ENCODE measurements at regions not wholly inside any gene's neighbourhood (a gene's known extent, or its start where the extent isn't known, plus 50 kb on each side); places are given as distances from the start of the nearest gene placed in this dataset.

DNA sequence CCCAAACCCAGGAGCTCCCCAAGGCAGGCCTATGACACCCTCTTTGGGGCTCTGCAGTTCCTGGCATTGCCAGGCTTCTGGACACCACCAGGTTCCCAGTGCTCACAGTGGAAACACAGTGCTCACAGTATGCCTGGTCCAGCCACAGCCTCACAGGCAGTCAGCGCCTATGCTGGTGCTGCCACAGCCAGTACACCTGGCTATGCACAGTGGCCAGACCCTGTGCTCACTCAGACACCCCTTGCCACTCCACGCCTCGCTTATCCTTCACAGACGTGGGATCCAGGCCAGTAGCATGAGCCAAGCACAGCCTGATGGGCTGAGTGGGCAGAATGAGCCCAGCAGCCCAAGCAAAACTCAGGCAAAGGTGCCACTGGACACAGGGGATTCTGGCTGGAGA is 579.2 kb upstream of the ADGRL2 start:
- Histone ChIP-seq H3K9me3 (ENCODE audit: low read depth, low read length, poor library complexity, severe bottlenecking) (no peaks in the 10 kb centered on the region), H3K36me3 (ENCODE audit: insufficient read depth, low read length, poor library complexity, severe bottlenecking) (no peaks in the 10 kb centered on the region), H3K4me1 (ENCODE audit: insufficient read depth, low read length, poor library complexity, severe bottlenecking) (peaks cover 35% of the 10 kb centered on the region), H3K27me3 (replicated peaks; ENCODE audit: insufficient read depth, low read depth, low read length, poor library complexity) (no peaks in the 10 kb centered on the region), H3K4me3 (ENCODE audit: low read depth, low read length, poor library complexity, severe bottlenecking) (no peak overlapping the region), H3K27ac (ENCODE audit: low read depth, low read length, poor library complexity, severe bottlenecking) (no peak overlapping the region)
- ChIA-PET CTCF (no interaction called here), POLR2A (ENCODE audit: low non-redundant PET) (no interaction called here)
- no TSS peak for BruUV-seq (replicated peaks)
- intact Hi-C loops (cut with micrococcal nuclease; ENCODE audit: unreplicated experiment) = no loop called here
- DNase-seq (ENCODE audit: low spot score) = no peak
- no peak for TF ChIP-seq EZH2 (IDR thresholded peaks at IDR 0.05; ENCODE audit: borderline replicate concordance, low read depth, low read length, poor library complexity, severe bottlenecking)
- TF ChIP-seq, protein P1, sequence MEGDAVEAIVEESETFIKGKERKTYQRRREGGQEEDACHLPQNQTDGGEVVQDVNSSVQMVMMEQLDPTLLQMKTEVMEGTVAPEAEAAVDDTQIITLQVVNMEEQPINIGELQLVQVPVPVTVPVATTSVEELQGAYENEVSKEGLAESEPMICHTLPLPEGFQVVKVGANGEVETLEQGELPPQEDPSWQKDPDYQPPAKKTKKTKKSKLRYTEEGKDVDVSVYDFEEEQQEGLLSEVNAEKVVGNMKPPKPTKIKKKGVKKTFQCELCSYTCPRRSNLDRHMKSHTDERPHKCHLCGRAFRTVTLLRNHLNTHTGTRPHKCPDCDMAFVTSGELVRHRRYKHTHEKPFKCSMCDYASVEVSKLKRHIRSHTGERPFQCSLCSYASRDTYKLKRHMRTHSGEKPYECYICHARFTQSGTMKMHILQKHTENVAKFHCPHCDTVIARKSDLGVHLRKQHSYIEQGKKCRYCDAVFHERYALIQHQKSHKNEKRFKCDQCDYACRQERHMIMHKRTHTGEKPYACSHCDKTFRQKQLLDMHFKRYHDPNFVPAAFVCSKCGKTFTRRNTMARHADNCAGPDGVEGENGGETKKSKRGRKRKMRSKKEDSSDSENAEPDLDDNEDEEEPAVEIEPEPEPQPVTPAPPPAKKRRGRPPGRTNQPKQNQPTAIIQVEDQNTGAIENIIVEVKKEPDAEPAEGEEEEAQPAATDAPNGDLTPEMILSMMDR (conservative IDR thresholded peaks at IDR 0.05; ENCODE audit: low read depth, low read length) = no peak

DNA sequence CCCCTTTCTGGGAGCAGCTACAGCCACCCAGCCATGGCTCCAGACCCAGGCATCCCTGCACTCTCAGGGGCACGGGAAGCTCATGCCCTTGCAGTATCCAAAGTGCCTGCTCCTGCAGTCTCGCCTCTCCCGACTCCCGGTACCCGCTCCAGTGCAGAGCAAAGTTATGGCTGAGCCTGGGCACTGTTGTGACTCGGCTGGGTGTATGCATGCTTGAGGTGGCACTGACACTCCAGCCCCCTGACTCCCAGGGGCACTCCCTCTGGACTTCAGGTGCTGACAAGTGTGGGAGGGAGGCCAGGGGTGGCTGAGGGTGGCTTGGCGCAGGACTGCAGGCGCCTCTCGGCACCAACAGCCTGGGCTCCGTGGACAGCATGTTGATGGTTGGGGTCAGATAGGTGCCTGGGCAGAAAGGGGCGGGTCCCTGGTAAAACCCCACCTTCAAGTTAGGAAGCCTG is 580.1 kb upstream of the ADGRL2 start:
- Histone ChIP-seq H3K27me3 (replicated peaks; ENCODE audit: insufficient read depth, low read depth, low read length, poor library complexity) (no peaks in the 10 kb centered on the region), H3K9me3 (ENCODE audit: low read depth, low read length, poor library complexity, severe bottlenecking) (no peaks in the 10 kb centered on the region), H3K27ac (ENCODE audit: low read depth, low read length, poor library complexity, severe bottlenecking) (no peak overlapping the region), H3K36me3 (ENCODE audit: insufficient read depth, low read length, poor library complexity, severe bottlenecking) (no peaks in the 10 kb centered on the region), H3K4me1 (ENCODE audit: insufficient read depth, low read length, poor library complexity, severe bottlenecking) (peaks cover 26% of the 10 kb centered on the region), H3K4me3 (ENCODE audit: low read depth, low read length, poor library complexity, severe bottlenecking) (no peak overlapping the region)
- BruUV-seq (replicated peaks) = no TSS peak
- TF ChIP-seq EZH2 (IDR thresholded peaks at IDR 0.05; ENCODE audit: borderline replicate concordance, low read depth, low read length, poor library complexity, severe bottlenecking) = no peak
- DNase-seq (ENCODE audit: low spot score) = no peak
- CTCF ChIA-PET = no interaction called here
- POLR2A ChIA-PET (ENCODE audit: low non-redundant PET) = no interaction called here
- intact Hi-C loops (cut with micrococcal nuclease; ENCODE audit: unreplicated experiment) = no loop called here

DNA sequence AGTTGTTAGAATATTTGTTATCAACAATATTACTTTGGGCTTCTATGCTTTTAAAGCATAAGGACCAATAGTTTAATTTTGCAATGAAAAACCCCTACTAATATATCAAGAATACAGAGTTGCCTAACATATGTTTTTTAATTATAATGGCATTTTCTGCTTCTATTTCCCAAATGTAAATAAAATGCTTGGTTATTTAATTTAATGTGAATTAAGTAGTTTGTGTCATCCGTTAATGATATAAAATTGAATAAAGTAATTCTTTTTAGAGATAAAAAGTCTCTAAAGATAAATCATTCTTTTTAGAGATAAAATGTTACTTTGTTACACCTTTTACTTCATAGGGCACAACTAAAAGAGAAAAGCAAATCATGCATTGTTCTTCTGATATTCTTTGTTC is 583.7 kb upstream of the ADGRL2 start:
- DNase-seq (ENCODE audit: low spot score) = no peak
- no TSS peak for BruUV-seq (replicated peaks)
- ChIA-PET POLR2A (ENCODE audit: low non-redundant PET) (no interaction called here), CTCF (no interaction called here)
- no peak for TF ChIP-seq EZH2 (IDR thresholded peaks at IDR 0.05; ENCODE audit: borderline replicate concordance, low read depth, low read length, poor library complexity, severe bottlenecking)
- TF ChIP-seq, protein P1 (conservative IDR thresholded peaks at IDR 0.05; ENCODE audit: low read depth, low read length) = no peak
- H3K4me1 ChIP-seq (ENCODE audit: insufficient read depth, low read length, poor library complexity, severe bottlenecking) = peaks cover 40% of the 10 kb centered on the region
- no peaks in the 10 kb centered on the region for H3K9me3 ChIP-seq (ENCODE audit: low read depth, low read length, poor library complexity, severe bottlenecking)
- H3K27me3 ChIP-seq (replicated peaks; ENCODE audit: insufficient read depth, low read depth, low read length, poor library complexity) = no peaks in the 10 kb centered on the region
- no peak overlapping the region for H3K27ac ChIP-seq (ENCODE audit: low read depth, low read length, poor library complexity, severe bottlenecking)
- intact Hi-C loops (cut with micrococcal nuclease; ENCODE audit: unreplicated experiment) = no loop called here
- H3K36me3 ChIP-seq (ENCODE audit: insufficient read depth, low read length, poor library complexity, severe bottlenecking) = no peaks in the 10 kb centered on the region
- no peak overlapping the region for H3K4me3 ChIP-seq (ENCODE audit: low read depth, low read length, poor library complexity, severe bottlenecking)

DNA sequence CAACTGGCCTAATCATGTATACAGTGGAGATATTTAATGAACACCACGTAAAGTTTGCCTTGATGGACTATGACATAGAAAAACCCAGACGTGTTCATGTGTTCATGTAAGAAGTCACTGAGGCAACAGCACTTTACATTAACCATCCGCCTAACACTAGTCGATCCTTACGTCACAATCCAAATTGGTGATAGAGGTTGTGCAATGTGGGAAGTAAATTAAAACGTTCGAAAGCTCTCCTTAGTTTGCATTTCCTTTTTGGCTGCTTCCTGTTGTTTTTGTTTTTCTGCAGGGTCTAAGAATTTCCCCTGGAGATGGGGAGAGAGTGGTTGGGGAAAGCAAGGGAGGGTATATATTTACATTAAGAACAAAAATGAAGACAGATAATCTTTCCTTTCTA is 587.5 kb upstream of the ADGRL2 start:
- no peaks in the 10 kb centered on the region for H3K36me3 ChIP-seq (ENCODE audit: insufficient read depth, low read length, poor library complexity, severe bottlenecking)
- intact Hi-C loops (cut with micrococcal nuclease; ENCODE audit: unreplicated experiment) = no loop called here
- H3K27me3 ChIP-seq (replicated peaks; ENCODE audit: insufficient read depth, low read depth, low read length, poor library complexity) = no peaks in the 10 kb centered on the region
- no TSS peak for BruUV-seq (replicated peaks)
- H3K9me3 ChIP-seq (ENCODE audit: low read depth, low read length, poor library complexity, severe bottlenecking) = no peaks in the 10 kb centered on the region
- POLR2A ChIA-PET (ENCODE audit: low non-redundant PET) = no interaction called here
- DNase-seq (ENCODE audit: low spot score) = peak; percentile 86
- peak overlapping the region; percentile 65 for H3K27ac ChIP-seq (ENCODE audit: low read depth, low read length, poor library complexity, severe bottlenecking)
- CTCF ChIA-PET = no interaction called here
- TF ChIP-seq EZH2 (IDR thresholded peaks at IDR 0.05; ENCODE audit: borderline replicate concordance, low read depth, low read length, poor library complexity, severe bottlenecking) = no peak
- TF ChIP-seq, protein P1 (conservative IDR thresholded peaks at IDR 0.05; ENCODE audit: low read depth, low read length) = no peak
- no peak overlapping the region for H3K4me3 ChIP-seq (ENCODE audit: low read depth, low read length, poor library complexity, severe bottlenecking)
- peaks cover 69% of the 10 kb centered on the region for H3K4me1 ChIP-seq (ENCODE audit: insufficient read depth, low read length, poor library complexity, severe bottlenecking)

Data from A673 (cell line).